ENCODE measurements at regions not wholly inside any gene's neighbourhood (a gene's known extent, or its start where the extent isn't known, plus 50 kb on each side); places are given as distances from the start of the nearest gene placed in this dataset.

DNA sequence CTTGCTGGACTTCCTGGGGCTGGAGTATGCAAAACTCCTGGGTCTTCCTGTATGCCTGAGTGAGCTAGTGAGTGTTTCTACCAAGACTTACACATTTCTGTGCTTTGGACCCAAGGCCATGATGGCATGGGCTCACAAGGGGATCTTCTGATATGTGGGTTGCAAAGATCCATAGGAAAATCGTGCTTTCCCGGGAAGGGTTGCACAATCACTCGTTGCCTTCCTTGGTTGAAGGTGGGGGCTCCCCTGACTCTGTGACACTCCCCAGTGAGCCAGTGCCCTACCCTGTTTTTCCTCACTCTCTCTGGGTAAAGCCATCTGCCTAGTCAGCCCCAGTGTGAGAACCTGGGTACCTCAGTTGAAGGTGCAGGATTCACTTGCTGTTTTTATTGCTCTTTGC, 114.0 kb upstream of the CCDC179 start:
- TF ChIP-seq, protein P1, sequence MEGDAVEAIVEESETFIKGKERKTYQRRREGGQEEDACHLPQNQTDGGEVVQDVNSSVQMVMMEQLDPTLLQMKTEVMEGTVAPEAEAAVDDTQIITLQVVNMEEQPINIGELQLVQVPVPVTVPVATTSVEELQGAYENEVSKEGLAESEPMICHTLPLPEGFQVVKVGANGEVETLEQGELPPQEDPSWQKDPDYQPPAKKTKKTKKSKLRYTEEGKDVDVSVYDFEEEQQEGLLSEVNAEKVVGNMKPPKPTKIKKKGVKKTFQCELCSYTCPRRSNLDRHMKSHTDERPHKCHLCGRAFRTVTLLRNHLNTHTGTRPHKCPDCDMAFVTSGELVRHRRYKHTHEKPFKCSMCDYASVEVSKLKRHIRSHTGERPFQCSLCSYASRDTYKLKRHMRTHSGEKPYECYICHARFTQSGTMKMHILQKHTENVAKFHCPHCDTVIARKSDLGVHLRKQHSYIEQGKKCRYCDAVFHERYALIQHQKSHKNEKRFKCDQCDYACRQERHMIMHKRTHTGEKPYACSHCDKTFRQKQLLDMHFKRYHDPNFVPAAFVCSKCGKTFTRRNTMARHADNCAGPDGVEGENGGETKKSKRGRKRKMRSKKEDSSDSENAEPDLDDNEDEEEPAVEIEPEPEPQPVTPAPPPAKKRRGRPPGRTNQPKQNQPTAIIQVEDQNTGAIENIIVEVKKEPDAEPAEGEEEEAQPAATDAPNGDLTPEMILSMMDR (IDR thresholded peaks at IDR 0.05), result no peak
- TF ChIP-seq POLR2A (IDR thresholded peaks at IDR 0.05), result no peak
